NCI-H2196 (cell line): ENCODE measurements at regions not wholly inside any gene's neighbourhood (a gene's known extent, or its start where the extent isn't known, plus 50 kb on each side); places are given as distances from the start of the nearest gene placed in this dataset.
"Not testable (repeated sequence)": the region's sequence is repeated elsewhere in the genome, so short reads cannot be mapped to it uniquely, and the experiment has no call there.

Experiments
- DNase-seq: peaks from one replicate; lab custom pipeline; 2025; ENCODE audit not compliant: unreplicated experiment; lab: John Stamatoyannopoulos, UW

DNA sequence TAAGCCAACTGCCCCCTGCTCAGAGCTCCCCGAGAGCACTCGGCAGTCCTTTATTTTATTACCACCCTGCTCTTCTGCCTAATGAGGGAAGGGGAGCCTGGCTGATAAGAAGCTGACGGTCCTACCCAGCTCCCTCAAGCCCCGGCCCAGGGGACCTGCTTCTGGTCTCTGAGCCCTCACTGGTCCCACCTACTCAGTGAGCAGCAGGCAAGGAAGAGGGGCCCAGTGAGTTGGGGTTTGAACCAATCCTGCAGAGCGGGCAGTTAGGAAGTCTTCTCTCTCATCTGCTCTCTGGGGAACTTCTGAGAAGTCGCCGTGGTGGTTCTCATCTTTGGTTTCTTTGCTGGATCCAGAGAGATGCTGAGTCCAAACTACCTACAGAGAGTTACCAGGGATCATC is 218.9 kb downstream of the NDUFA10 start:
- DNase-seq: no peak

DNA sequence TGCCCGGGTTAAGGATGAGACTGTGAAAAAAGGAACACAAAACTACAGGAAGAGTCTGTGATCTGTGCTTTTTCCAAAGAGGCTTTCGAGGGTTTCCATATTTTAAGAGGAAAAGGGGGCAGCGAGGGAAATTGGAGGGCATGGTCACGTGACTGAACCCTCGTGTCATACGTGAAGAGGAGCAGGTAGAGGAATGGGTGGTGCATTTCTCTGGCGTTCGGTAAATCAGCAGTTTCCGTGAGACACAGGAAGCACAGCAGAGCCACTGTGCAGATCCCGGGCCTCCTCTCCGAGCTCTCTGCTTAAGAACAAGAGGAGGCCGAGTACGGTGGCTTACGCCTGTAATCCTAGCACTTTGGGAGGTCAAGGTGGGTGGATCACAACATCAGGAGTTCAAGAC is 219.7 kb downstream of the NDUFA10 start:
- no peak for DNase-seq

DNA sequence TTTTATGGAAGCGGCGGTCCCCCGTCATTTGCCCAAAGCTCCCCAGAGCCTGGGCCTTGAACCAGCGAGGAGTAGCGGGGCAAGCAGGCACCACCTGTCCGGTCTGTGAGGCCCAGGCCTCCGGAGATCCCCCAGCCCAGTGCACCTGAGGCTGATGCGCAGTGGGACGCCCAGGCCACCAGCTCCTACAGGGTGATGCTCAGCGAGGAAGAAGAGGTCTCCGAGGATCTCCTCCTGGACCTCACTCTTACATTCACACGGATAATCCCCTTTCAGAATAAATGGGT is 220.2 kb downstream of the NDUFA10 start:
- DNase-seq: no peak

GRCh38 chr2:239804161-239805042 is 220.7 kb downstream of the NDUFA10 start:
- no peak for DNase-seq

GRCh38 chr2:239803766-239804115 is 221.4 kb downstream of the NDUFA10 start:
- DNase-seq: no peak

DNA sequence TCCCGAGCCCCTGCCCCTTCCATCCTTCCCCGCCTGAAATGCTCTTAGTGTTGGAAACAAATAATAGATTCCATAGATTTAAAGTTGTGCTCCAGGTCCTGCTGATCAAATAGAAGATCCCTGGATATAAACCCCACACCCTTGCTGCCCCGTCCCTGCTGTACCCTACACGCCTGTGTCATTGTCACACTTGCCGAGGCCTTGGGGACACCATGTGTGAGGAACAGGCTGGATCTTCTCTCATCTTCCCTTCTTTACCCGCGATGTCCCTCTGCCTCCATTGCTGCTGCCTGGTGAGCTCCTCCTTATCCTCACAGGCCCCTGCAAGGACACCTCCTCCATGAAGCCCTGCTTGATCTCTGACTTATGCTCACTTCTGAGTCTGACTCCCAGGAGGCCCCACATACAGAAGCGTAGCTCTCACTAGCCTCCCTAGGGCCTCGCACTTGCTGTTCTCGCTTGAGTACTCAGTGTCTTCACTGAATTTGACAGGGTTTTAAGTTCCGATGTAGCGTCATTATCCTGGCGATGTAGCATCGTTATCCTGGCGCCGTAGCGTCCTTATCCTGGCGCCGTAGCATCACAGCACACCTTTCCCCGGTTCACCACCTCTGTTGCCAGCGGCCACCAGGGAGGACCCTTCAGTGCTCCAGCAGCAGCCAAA is 221.9 kb downstream of the NDUFA10 start:
- DNase-seq: no peak

DNA sequence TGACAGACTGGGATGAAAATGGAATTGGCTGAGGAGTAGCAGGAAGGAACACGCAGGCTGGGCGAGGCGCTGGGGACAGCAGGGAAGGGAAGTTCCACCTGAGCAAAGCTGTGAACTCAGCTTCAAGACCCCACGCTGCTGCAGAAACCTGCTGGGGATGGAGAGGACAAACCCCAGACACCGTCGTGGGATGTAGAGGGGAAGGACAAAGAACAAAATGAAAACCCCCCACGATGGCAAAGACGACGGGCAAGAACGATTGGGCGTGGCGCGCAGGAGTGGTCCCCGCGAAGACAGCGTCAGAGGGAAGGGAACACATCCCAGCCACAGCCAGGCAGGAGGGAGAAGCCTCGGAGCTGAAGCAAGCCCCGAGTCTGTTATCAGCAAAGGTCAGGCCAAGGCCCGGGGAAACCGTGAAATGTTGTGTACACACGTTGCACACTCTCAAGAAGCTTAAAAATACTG is 222.9 kb downstream of the NDUFA10 start:
- no peak for DNase-seq

GRCh38 chr2:239801404-239802184 is 223.5 kb downstream of the NDUFA10 start:
- no peak for DNase-seq

DNA sequence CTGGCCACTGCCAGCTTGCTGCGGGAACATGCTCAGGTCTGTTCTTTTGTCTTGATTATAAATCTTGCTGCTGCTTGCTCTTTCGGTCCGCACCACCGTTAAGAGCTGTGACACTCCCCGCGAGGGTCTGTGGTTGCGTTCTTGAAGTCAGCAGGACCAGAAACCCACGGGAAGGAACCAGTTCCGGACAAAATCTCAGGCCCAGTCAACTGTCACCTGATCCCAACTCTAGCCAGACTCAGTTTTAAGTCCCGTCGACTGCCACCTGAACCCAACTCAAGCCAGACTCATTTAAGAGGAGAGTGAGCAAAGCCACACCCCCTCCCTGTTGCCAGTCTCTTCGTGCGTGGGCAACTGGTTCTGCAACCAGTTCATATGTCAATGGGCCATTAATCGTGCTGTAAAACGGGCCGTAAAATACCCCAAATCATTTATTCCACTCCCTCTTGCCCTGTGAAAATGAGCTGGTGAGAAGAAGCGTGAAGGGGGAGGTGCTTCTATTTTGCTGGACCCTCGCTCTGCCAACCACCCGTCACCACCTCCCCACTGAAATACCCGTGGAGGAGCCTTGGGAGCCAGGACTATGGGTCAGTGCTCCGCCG is 224.3 kb downstream of the NDUFA10 start:
- DNase-seq: no peak

- no peak for DNase-seq
Measured at GRCh38 chr2:239797316-239797715, 227.8 kb downstream of the NDUFA10 start.

- not testable (repeated sequence) for DNase-seq
Measured at GRCh38 chr2:239795761-239796160, 229.4 kb downstream of the NDUFA10 start.

DNA sequence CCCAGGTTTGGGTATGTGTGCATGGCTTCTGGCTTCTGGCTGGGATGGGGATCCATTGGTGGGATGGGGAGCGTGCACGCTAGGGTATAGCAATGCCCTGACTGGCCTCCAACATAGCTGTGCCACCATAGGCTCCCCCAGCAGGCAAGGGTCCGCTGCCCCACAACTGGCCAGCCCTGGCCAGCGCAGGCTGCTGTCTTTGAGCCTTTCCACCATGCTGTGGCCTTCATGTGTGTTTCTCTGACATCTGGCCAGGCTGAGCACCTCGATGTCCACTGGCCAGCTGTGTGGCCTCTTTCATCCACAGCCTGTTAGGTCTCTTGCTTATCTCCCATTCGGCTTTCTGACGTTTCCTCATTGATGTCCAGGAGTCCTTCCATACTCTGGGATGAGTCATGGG is 231.3 kb downstream of the NDUFA10 start:
- DNase-seq: no peak

- no peak for DNase-seq
Measured at GRCh38 chr2:239793086-239793485, 232.1 kb downstream of the NDUFA10 start.

DNA sequence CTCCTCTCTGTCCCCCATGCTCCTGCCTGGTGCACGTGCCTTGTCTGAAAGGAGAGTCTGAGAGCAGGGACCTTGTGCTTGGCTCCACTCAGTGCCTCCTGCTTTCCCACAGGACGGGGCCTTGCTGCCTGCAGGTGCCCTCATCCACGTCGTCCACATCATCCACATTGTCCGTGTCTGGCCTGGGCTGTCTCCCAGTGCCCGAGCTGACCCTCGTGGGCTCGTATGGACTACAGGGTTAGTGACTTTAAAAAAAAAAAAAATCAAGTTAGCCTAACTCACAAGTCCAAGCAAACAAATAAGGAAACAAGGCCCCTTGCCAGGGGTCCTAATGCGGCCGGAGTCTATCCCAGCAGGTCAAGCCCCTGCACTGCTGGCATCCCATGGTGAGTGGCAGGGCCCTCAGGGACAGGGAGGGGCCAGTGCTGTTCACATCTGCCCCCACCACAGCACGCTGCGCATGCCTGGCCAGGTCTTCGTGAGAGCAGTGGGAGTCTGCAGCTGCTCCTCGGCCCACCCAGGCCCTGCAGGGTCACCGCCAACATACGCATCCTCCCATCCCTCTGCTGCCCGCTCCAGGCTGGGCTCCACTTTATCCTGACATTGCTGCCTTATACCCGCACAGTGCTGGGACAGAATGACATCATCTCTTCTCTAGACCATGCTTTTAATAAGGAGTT is 232.6 kb downstream of the NDUFA10 start:
- no peak for DNase-seq

GRCh38 chr2:239791526-239792404 is 233.4 kb downstream of the NDUFA10 start:
- no peak for DNase-seq

DNA sequence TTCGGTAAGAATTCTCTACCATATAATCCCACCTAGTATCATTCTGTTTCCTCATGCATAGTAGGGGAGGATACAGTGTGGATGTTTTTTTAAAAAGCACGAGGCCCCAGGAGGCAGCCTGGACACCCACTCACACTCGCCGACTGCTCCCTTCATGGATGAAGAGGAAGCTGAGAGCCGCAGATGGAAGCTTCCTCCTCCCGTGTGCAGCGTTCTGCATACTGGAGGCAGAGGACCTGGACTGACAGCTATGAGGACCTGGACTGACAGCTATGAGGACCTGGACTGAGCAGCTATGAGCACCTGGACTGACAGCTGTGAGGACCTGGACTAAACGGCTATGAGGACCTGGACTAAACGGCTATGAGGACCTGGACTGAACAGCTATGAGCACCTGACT is 234.4 kb downstream of the NDUFA10 start:
- DNase-seq: no peak

- DNase-seq: no peak
Measured at GRCh38 chr2:239790313-239790712, 234.8 kb downstream of the NDUFA10 start.

GRCh38 chr2:239789711-239790110 is 235.4 kb downstream of the NDUFA10 start:
- no peak for DNase-seq

GRCh38 chr2:239788576-239789098 is 236.5 kb downstream of the NDUFA10 start:
- no peak for DNase-seq
